ENCODE measurements at regions not wholly inside any gene's neighbourhood (a gene's known extent, or its start where the extent isn't known, plus 50 kb on each side); places are given as distances from the start of the nearest gene placed in this dataset.

DNA sequence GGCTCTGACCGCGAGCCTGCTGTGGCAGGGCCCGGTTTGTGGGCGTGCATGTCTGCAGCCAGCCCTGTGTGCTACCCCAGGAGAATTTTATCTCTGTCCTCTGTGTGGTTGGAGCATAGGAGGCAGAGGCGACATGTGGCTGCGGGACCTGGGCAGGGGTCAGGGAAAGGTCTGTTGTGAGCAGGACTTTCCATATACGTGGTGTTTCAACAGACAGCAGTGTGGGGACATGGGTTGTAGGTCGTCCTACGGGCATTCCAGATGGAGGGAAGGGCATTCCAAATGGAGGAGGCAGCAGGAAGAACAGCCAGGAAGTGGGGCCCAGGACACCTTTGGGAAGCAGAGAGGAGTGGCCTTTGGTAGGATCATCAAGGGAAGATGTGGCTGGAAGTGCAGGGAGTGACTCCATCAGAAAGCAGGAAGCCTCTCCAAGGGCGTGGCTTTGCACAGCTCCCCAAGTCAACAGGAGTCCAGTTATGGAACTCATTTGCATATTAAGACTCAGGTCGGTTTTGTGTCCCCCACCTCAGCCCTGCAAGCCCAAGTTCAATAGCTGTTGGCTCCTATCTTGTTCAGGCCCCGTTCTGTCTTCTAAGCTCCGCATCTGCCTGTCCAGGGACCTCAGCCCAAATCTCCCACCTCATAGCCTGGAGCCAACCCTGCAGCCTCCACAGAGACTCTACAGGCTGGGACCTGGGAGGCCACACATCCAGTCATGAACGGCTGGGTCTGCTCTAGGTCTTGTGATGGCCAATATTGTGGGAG is 309.1 kb downstream of the MATN1 start:
- H3K4me3 ChIP-seq, result no peak overlapping the region
- peaks cover 0 to 60% (median 0%) of the 10 kb centered on the region in 4 donors for H3K27me3 ChIP-seq
- no peak overlapping the region for H3K27ac ChIP-seq (replicated peaks in 1 of 4)
- TF ChIP-seq POLR2AphosphoS5 (IDR thresholded peaks at IDR 0.05), result no peak
- TF ChIP-seq, protein P1, sequence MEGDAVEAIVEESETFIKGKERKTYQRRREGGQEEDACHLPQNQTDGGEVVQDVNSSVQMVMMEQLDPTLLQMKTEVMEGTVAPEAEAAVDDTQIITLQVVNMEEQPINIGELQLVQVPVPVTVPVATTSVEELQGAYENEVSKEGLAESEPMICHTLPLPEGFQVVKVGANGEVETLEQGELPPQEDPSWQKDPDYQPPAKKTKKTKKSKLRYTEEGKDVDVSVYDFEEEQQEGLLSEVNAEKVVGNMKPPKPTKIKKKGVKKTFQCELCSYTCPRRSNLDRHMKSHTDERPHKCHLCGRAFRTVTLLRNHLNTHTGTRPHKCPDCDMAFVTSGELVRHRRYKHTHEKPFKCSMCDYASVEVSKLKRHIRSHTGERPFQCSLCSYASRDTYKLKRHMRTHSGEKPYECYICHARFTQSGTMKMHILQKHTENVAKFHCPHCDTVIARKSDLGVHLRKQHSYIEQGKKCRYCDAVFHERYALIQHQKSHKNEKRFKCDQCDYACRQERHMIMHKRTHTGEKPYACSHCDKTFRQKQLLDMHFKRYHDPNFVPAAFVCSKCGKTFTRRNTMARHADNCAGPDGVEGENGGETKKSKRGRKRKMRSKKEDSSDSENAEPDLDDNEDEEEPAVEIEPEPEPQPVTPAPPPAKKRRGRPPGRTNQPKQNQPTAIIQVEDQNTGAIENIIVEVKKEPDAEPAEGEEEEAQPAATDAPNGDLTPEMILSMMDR (IDR thresholded peaks at IDR 0.05), result no peak
- no peak for TF ChIP-seq POLR2A (IDR thresholded peaks at IDR 0.05; ENCODE audit: low read depth)
- no peak for TF ChIP-seq EP300 (IDR thresholded peaks at IDR 0.05)
- H3K9me3 ChIP-seq, result no peaks in the 10 kb centered on the region
- H3K36me3 ChIP-seq, result no peaks in the 10 kb centered on the region
- peak; percentile 70 for DNase-seq (ENCODE audit: extremely low spot score)
- intact Hi-C loops (cut with DNase I), result no loop called here
- no peaks in the 10 kb centered on the region for H3K4me1 ChIP-seq
- 85% methylated on average over 14 of the region's 14 CpGs for WGBS

DNA sequence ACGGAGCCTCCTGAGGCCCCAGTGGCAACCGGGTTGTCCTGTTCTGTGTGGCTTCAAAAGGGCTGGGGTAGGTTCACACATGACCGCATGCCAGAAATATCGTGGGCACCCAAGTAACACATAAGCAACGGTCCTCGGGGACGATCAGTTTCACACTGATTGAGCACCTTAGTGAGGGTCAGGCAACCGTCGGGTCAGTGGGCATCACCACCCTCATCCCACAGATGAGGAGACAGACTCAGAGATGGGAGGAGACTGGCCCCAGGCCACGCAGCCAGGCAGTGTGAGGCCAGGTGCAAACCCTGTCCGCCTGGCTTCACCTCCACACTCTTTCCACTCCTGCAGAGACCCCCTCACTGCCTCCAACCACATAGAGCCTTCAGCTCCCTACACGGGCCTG is 309.8 kb downstream of the MATN1 start:
- TF ChIP-seq EP300 (IDR thresholded peaks at IDR 0.05), result no peak
- TF ChIP-seq, protein P1 (IDR thresholded peaks at IDR 0.05), result no peak
- no peak for TF ChIP-seq POLR2AphosphoS5 (IDR thresholded peaks at IDR 0.05)
- TF ChIP-seq POLR2A (IDR thresholded peaks at IDR 0.05; ENCODE audit: low read depth), result no peak
- H3K9me3 ChIP-seq, result no peaks in the 10 kb centered on the region
- intact Hi-C loops (cut with DNase I), result no loop called here
- DNase-seq (ENCODE audit: extremely low spot score), result peak; percentile 90
- H3K4me1 ChIP-seq, result no peaks in the 10 kb centered on the region
- 93% methylated on average over 12 of the region's 12 CpGs for WGBS
- peaks cover 0 to 57% (median 0%) of the 10 kb centered on the region in 4 donors for H3K27me3 ChIP-seq
- no peak overlapping the region for H3K4me3 ChIP-seq
- no peaks in the 10 kb centered on the region for H3K36me3 ChIP-seq
- no peak overlapping the region for H3K27ac ChIP-seq (replicated peaks in 1 of 4)

DNA sequence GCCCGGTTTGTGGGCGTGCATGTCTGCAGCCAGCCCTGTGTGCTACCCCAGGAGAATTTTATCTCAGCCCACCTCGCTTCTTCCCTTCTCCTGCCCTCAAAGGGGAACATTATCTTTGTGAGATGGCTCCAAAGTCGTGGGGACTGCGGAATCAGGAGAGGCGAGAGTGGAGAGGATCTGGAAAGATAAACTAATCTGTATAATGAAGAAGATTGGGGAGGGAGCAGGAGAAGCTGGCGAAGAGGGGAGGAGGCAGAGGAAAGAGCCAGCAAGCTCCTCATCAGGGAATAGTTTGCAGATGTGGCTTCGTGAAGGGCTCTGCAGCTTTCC is 310.3 kb downstream of the MATN1 start:
- no peak overlapping the region for H3K27ac ChIP-seq (replicated peaks in 1 of 4)
- no peaks in the 10 kb centered on the region for H3K9me3 ChIP-seq
- TF ChIP-seq, protein P1 (IDR thresholded peaks at IDR 0.05), result no peak
- TF ChIP-seq POLR2A (IDR thresholded peaks at IDR 0.05; ENCODE audit: low read depth), result no peak
- no peak for TF ChIP-seq EP300 (IDR thresholded peaks at IDR 0.05)
- TF ChIP-seq POLR2AphosphoS5 (IDR thresholded peaks at IDR 0.05), result no peak
- intact Hi-C loops (cut with DNase I), result no loop called here
- no peak overlapping the region for H3K4me3 ChIP-seq
- no peaks in the 10 kb centered on the region for H3K4me1 ChIP-seq
- DNase-seq (ENCODE audit: extremely low spot score), result peak; percentile 53
- no peaks in the 10 kb centered on the region for H3K36me3 ChIP-seq
- 70% methylated on average over 8 of the region's 8 CpGs for WGBS
- peaks cover 0 to 60% (median 0%) of the 10 kb centered on the region in 4 donors for H3K27me3 ChIP-seq

DNA sequence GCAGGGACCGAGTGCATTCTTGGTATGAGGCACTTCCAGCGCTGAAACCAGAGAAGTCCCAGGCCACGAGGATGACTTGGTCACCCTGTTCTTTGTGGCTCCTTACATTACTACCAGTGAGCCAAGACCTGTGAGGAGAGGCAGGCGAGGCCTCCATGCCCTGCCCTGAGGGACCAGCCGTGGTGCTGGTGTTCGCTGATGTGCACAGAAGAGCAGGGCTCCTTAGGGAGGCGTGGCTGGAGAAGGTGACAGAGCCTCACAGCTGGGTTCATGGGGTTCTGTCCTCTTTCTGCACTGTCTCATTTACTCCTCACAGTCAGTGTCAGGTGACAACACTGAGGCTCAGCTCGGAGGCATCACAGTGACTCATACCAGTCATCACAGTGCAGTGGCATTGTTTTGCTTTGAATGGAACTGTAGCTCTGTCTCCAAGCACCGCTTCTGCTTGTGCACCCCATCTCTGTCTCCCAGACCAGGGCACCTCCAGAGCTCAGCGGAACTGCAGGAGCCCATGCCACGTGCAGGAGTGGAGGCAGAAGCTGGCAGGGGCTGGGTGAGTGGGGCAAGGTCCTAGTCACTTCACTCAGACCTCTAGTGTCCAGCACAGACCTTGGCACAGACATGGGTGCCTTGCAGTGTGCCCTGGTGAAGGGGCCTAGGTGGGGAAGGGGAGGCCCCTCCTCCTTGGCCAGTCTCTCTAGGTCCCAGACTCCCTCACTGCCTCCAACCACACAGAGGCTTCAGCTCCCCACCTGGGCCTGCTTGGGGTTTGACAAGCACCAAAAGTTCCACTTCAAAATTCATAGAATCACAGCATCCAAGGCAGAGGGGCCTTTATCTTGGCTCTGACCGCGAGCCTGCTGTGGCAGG is 310.9 kb downstream of the MATN1 start:
- WGBS, result 63% methylated on average over 8 of the region's 13 CpGs
- Histone ChIP-seq H3K4me3 (no peak overlapping the region), H3K4me1 (no peaks in the 10 kb centered on the region), H3K36me3 (no peaks in the 10 kb centered on the region), H3K27me3 (peaks cover 0 to 66% (median 0%) of the 10 kb centered on the region in 4 donors), H3K9me3 (no peaks in the 10 kb centered on the region), H3K27ac (replicated peaks in 1 of 4) (no peak overlapping the region)
- DNase-seq (ENCODE audit: extremely low spot score), result peak; percentile 89
- intact Hi-C loops (cut with DNase I), result no loop called here
- TF ChIP-seq POLR2AphosphoS5 (IDR thresholded peaks at IDR 0.05) (no peak), EP300 (IDR thresholded peaks at IDR 0.05) (no peak), POLR2A (IDR thresholded peaks at IDR 0.05; ENCODE audit: low read depth) (no peak)
- TF ChIP-seq, protein P1 (IDR thresholded peaks at IDR 0.05), result no peak

Data from esophagus muscularis mucosa (tissue), 4 donors.